Chondrocyte (in vitro differentiated cells): ENCODE measurements at regions not wholly inside any gene's neighbourhood (a gene's known extent, or its start where the extent isn't known, plus 50 kb on each side); places are given as distances from the start of the nearest gene placed in this dataset.
A peak's percentile ranks its signal among the peaks of the same experiment; 100 is the strongest.
"Not testable (repeated sequence)": the region's sequence is repeated elsewhere in the genome, so short reads cannot be mapped to it uniquely, and the experiment has no call there.

ENCODE experiments used
- DNase-seq: peaks from one replicate; pipeline ENCODE4 v3.0.0; 2021; ENCODE audit warnings: mixed read lengths, low spot score
- H3K27ac Mint-ChIP-seq: one replicate; pipeline ENCODE4 v1.8.0; 2021; ENCODE audit warnings: mild to moderate bottlenecking, moderate library complexity, mixed read lengths; ENCODE audit not compliant: unreplicated experiment
- H3K27me3 Mint-ChIP-seq: 2 replicates; pipeline ENCODE4 v1.8.0; 2021; ENCODE audit warnings: low read depth, mixed read lengths
- H3K36me3 Mint-ChIP-seq: 2 replicates; pipeline ENCODE4 v1.8.0; 2021; ENCODE audit warnings: low read depth, mixed read lengths
- H3K4me1 Mint-ChIP-seq: 2 replicates; pipeline ENCODE4 v1.8.0; 2021; ENCODE audit warnings: low read depth, mild to moderate bottlenecking, mixed read lengths
- H3K4me3 Mint-ChIP-seq: one replicate; pipeline ENCODE4 v1.8.0; 2021; ENCODE audit warnings: mild to moderate bottlenecking, moderate library complexity, mixed read lengths; ENCODE audit not compliant: unreplicated experiment
- H3K9me3 Mint-ChIP-seq: 2 replicates; pipeline ENCODE4 v1.8.0; 2021; ENCODE audit warnings: low read depth, mixed read lengths
- TF ChIP-seq, protein P1 (sequence below): fragments of 200-600 bp; sonication (generic); IDR thresholded peaks from 2 replicates; pipeline ENCODE4 v1.5.0; 2021; ENCODE audit warnings: antibody characterized with exemption, mild to moderate bottlenecking, moderate library complexity

DNA sequence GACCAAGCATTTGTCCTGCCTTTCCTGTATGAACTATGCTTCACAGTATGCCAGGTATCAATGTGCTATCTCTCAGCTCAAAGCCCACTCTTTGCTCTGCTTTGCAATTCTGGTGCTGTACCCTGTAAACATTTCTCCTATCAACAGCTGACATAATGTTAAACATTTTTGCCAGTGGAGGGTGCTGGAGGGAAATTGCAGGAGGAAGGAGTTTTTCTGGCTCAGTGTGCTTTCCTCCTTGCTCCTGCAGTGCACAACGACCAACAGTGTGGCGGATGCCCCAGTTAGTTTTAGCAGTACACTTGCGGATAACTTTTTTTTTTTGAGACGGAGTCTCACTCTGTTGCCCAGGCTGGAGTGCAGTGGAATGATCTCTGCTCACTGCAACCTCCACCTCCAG, 67.1 kb upstream of the PTGFRN start:
- peaks cover 3% of the 10 kb centered on the region for H3K4me1 Mint-ChIP-seq
- no peak overlapping the region for H3K4me3 Mint-ChIP-seq
- no peak overlapping the region for H3K27ac Mint-ChIP-seq
- H3K9me3 Mint-ChIP-seq, result peaks cover 7% of the 10 kb centered on the region
- no peaks in the 10 kb centered on the region for H3K27me3 Mint-ChIP-seq
- DNase-seq, result no peak
- TF ChIP-seq, protein P1, sequence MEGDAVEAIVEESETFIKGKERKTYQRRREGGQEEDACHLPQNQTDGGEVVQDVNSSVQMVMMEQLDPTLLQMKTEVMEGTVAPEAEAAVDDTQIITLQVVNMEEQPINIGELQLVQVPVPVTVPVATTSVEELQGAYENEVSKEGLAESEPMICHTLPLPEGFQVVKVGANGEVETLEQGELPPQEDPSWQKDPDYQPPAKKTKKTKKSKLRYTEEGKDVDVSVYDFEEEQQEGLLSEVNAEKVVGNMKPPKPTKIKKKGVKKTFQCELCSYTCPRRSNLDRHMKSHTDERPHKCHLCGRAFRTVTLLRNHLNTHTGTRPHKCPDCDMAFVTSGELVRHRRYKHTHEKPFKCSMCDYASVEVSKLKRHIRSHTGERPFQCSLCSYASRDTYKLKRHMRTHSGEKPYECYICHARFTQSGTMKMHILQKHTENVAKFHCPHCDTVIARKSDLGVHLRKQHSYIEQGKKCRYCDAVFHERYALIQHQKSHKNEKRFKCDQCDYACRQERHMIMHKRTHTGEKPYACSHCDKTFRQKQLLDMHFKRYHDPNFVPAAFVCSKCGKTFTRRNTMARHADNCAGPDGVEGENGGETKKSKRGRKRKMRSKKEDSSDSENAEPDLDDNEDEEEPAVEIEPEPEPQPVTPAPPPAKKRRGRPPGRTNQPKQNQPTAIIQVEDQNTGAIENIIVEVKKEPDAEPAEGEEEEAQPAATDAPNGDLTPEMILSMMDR, result peak; percentile 58
- H3K36me3 Mint-ChIP-seq, result peaks cover 3% of the 10 kb centered on the region

DNA sequence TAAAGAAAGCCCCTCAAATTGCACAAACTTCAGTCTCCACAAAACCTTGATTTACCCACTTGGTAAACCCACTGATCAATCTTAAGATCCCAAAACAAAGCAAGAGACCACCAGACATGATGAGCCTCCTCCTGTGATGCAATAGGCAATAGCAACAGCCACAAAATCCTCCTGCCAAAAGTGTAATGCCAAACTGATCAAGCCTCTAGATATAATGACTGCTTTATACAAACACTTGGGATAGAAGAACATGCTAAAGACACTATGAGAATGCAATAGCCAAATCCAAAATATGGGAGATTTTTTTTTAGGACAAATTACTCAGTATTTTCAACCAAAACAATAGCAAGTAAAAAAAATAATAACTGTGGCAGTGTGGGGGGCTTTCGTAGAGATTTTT, 64.9 kb upstream of the PTGFRN start:
- TF ChIP-seq, protein P1, result no peak
- Mint-ChIP-seq H3K4me3 (no peak overlapping the region), H3K27ac (no peak overlapping the region), H3K27me3 (no peaks in the 10 kb centered on the region), H3K4me1 (peaks cover 25% of the 10 kb centered on the region), H3K36me3 (peaks cover 3% of the 10 kb centered on the region), H3K9me3 (peaks cover 7% of the 10 kb centered on the region)
- no peak for DNase-seq

DNA sequence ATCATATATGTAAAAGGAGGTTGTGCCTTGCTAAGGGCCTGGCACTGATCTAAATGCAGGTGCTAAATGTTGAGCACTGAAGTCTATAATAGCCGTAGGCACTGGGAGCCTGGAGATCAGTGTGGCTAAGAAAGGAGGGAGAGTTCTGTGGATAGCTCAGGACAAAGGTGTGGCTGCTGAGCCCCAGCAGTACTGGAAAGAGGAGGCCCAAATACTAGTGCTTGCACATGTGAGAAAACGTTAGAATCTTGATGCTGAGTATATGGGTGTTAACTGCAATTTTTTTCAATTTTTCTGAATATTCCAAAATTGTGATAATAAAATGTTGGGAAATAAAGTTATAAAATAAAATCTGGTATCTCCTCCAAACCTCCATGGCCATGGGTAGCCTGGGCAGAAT, 62.5 kb upstream of the PTGFRN start:
- peaks cover 7% of the 10 kb centered on the region for H3K9me3 Mint-ChIP-seq
- H3K27me3 Mint-ChIP-seq, result no peaks in the 10 kb centered on the region
- H3K4me1 Mint-ChIP-seq, result peaks cover 38% of the 10 kb centered on the region
- peaks cover 3% of the 10 kb centered on the region for H3K36me3 Mint-ChIP-seq
- H3K27ac Mint-ChIP-seq, result peak overlapping the region; percentile 83
- DNase-seq, result no peak
- TF ChIP-seq, protein P1, result no peak
- no peak overlapping the region for H3K4me3 Mint-ChIP-seq

DNA sequence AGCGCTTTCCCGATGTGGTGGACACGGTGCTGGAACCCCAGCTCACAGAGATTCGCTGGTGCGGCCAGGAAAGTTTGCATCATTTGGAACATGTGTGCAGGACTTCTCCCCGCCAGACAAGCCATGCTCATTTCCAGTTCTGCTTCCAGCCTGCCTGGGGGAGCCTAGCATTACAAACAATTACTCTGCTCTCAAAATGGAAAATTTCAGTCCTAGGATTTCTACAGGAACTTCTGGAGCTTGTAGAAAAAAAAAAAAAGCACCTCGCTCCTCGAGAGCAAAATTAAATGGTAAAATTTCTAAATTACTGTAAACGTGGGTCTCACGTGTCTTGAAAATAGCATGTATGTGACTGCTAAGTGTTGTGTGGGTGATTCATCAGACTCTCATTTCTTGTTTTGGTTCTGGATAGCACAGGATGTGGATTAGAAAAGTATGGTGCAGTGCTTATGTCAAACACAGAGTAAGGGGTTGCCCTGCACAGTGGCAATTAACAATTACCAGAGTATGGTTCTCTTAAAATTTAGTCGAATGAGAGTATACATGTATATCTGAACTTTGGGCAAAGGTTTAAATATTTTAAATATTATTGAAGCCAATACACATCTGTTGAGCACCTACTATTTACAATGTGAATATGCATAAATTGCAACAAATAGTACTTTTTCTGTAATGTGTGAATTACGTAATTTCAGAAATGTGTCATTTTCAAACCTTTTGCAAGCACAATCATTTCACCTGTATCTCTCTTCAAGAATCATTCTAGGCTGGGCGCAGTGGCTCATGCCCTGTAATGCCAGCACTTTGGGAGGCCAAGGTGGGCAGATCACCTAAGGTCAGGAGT, 61.8 kb upstream of the PTGFRN start:
- Mint-ChIP-seq H3K27ac (peak overlapping the region; percentile 83), H3K4me1 (peaks cover 45% of the 10 kb centered on the region), H3K4me3 (no peak overlapping the region), H3K9me3 (peaks cover 7% of the 10 kb centered on the region), H3K27me3 (no peaks in the 10 kb centered on the region), H3K36me3 (peaks cover 3% of the 10 kb centered on the region)
- TF ChIP-seq, protein P1, result no peak
- no peak for DNase-seq

DNA sequence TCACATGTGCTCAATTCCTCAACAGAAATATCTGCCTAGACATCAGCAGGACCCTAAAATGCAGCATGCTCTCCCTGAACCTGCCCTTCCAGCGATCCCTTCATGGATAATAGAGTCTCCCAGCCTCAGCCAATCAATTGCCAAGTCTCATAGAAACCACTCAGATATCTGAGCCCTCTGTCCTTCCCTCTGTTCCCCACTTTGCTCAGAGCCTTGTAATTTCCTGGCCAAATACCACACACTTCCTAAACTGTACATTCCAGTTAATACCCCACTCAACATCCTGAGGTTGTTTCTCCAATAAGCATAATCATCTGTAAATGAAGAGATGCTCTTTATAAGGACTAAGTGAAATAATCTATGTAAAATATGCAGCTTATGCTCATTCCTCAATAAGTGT, 59.3 kb upstream of the PTGFRN start:
- Mint-ChIP-seq H3K27ac (no peak overlapping the region), H3K4me1 (peaks cover 70% of the 10 kb centered on the region), H3K4me3 (no peak overlapping the region), H3K36me3 (no peaks in the 10 kb centered on the region), H3K27me3 (no peaks in the 10 kb centered on the region), H3K9me3 (no peaks in the 10 kb centered on the region)
- DNase-seq, result no peak
- TF ChIP-seq, protein P1, result no peak

DNA sequence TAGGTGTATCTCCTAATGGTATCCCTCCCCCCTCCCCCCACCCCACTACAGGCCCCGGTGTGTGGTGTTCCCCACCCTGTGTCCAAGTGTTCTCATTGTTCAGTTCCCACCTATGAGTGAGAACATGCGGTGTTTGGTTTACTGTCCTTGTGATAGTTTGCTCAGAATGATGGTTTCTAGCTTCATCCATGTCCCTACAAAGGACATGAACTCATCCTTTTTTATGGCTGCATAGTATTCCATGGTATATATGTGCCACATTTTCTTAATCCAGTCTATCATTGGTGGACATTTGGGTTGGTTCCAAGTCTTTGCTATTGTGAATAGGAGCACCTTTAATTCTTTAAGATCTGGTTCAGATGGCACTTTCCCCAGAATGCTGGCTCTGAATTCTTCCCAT, 58.5 kb upstream of the PTGFRN start:
- H3K9me3 Mint-ChIP-seq, H3K4me3 Mint-ChIP-seq, DNase-seq, H3K36me3 Mint-ChIP-seq, H3K27ac Mint-ChIP-seq, H3K27me3 Mint-ChIP-seq: not testable (repeated sequence)
- peaks cover 78% of the 10 kb centered on the region for H3K4me1 Mint-ChIP-seq
